ENCODE measurements at regions not wholly inside any gene's neighbourhood (a gene's known extent, or its start where the extent isn't known, plus 50 kb on each side); places are given as distances from the start of the nearest gene placed in this dataset.

DNA sequence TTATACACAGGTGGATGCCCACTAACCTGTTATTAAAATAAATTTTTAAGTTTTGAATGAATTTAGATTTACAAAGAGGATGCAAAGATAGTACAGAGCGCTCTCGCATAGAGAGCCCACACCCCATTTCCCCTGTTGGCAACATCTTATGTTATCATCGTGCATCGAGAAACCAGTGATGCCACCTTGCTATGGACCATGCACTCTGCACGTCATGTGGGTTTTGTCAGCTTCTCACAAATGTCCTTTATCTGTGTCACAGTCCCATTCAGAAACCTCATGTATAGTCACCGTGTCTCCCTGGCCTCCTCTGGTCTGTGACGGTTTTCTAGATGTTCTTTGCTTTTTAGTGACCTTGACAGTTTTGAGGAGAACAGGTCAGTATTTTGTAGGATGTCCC lies 60.0 kb downstream of the ING1 start:
- FAIRE-seq (no peak), DNase-seq (ENCODE audit: insufficient read length, low spot score) (no peak)

DNA sequence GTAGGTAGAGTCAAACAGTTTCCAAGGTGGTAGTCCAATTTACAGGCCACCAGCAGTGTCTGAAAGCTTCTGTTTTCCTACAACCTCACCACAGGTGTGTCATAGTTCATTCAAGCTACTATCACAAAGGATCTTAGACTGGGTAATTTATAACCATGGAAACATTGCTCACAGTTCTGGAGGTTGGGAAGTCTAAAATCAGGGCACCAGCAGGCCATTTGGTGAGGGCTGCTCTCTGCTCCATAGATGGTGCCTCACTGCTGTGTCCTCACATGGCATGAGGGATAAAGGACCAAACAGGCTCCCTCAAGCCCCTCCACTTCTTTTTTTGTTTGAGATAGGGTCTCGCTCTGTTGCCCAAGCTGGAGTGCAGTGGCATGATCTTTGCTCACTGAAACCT lies 60.6 kb downstream of the ING1 start:
- DNase-seq (ENCODE audit: insufficient read length, low spot score): no peak
- FAIRE-seq: no peak

DNA sequence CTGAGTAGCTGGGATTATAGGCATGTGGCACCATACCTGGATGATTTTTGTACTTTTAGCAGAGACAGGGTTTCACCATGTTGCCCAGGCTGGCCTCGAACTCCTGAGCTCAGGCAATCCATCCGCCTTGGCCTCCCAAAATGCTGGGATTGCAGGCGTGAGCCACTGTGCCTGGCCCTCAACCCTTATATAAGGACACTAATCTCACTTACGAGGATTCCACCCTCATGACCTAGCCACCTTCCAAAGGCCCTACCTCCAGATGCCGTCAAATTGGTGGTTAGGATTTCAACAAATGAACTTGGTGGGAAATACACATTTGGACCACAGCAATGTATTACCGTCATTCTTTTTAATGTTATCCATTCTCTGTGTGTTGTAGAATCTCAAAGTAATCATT lies 61.0 kb downstream of the ING1 start:
- FAIRE-seq (no peak), DNase-seq (ENCODE audit: insufficient read length, low spot score) (no peak)

DNA sequence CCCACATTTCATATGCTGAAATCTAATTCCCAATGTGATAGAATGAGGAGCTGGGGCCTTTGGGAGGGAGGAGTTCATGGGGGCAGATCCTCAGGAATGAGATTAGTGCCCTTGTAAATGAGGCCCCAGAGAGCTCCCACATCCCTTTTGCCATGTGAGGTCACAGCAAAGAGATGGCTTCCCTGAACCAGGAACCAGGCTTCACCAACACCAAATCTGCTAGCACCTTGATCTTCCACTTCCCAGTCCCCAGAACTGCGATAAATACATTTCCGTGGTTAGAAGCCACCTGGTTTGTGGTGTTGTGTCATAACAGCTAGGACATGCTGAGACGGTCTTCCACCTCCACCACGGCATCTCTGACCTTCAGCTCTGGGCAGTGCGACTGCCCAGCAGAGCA lies 62.1 kb downstream of the ING1 start:
- DNase-seq (ENCODE audit: insufficient read length, low spot score) (no peak), FAIRE-seq (no peak)

DNA sequence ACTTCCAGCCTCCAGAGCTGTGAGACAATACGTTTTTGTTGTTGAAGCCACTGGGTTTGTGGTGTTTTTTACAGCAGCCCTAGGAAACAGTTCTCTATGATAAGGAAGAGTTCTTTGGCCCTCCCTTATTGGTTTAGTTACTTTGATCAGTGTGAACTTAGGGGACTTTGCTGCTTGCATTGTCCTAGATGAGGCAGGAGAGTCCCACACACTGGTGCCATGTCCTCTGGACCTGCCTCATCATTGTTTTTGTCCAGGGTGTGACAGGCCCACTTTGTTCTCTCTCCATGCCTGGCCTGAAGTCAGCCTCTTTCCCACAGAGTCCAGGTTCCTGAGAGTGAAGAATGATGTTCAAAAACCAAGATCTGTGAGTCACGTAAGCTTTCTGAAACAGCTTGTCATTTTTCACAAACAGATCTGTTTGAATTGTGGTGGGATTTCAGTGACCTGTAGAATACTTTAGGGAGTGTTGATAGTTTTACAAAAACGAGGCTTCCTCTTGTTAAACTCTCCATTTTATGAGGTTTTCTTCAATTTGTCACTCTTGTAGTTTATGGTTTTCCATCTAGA lies 63.8 kb downstream of the ING1 start:
- FAIRE-seq (no peak), DNase-seq (ENCODE audit: insufficient read length, low spot score) (no peak)

DNA sequence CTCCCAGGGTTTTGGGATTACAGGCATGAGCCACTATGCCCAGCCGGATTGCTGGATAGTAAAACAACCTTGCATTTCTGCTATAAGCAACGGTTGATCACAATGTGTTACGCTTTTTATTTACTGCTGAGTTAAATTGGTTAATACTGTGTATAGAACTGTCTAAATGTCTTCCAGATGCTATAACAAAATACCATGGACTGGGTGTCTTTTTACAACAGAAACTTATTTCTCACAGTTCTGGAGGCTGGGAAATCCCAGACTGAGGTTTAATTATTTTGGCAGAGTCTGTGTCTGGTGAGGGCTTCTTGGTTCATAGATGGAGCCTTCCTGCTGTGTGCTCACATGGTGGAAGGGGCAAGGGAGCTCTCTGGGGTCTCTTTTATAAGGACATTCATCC lies 65.5 kb downstream of the ING1 start:
- no peak for DNase-seq (ENCODE audit: insufficient read length, low spot score)
- FAIRE-seq: no peak

DNA sequence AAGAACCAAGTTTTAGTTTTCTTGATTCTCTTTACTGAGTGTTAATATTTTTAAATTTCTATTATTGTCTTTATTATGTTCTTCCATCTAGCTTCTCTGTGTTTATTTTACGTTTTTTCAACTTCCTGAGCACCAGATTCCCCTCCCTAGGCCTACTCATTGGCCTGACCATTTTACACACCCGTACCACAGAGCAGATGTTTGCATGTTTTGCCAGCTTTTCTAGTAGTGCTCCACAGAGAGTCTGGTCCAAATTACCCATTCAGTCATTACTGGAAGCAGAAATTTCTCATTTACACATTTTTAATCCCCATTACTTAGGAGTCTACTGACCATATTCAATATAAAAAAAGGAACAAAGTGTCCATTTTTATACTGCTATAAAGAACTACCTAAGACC lies 66.9 kb downstream of the ING1 start:
- DNase-seq (ENCODE audit: insufficient read length, low spot score) (no peak), FAIRE-seq (no peak)

DNA sequence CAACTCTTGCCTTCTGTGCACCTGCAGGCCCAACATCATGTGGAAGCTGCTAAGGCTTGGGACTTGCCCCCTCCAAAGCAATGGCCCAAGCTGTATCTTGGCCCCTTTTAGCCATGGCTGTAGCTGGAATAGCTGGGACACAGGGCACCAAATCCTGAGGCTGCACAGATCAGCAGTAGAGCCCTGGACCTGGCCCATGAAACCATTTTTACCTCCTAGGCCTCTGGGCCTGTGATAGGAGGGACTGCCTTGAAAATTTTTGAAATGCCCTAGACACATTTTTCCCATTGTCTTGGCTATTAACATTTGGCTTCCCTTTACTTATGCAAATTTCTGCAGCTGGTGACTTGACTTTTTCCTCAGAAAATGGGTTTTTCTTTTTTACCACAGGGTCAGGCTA lies 68.7 kb downstream of the ING1 start:
- FAIRE-seq (no peak), DNase-seq (ENCODE audit: insufficient read length, low spot score) (no peak)

DNA sequence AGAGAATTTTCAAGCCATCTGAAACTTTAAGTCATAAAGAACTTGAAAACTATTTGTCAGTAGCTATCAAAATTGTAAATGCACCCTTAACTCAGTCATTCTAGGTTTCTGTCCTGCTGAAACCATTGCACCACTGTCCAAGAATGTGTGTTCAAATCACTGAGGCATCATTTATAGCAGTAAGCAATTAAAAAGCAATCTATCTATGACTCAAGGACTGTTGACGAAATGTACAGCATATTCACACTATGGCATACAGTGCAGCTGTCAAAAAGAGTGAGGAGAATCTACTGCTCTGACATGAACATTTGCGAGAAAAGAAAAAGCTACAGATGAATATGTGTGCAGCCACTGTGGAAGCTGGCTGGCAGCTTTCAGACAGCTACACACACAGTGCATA lies 71.2 kb downstream of the ING1 start:
- FAIRE-seq: no peak
- no peak for DNase-seq (ENCODE audit: insufficient read length, low spot score)

DNA sequence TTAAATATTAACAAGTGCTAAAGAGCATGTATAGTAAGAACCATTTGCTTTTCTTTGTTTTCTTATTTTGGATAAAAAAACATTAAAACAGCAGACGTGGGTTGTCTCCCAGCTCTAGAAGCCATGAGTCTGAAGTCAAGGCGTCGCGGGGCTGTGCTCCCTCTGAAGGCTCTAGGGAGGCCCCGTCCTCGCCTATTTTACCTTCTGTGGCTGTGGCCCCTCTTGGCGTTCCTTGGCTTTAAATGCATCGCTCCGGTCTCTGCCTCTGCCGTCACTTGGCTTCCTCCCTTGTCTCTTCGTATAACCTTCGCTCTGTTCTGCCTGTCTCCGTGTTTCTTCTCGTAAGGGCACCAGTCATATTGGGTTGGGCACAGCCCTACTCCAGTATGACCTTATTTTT lies 75.3 kb downstream of the ING1 start:
- FAIRE-seq (no peak), DNase-seq (ENCODE audit: insufficient read length, low spot score) (no peak)

DNA sequence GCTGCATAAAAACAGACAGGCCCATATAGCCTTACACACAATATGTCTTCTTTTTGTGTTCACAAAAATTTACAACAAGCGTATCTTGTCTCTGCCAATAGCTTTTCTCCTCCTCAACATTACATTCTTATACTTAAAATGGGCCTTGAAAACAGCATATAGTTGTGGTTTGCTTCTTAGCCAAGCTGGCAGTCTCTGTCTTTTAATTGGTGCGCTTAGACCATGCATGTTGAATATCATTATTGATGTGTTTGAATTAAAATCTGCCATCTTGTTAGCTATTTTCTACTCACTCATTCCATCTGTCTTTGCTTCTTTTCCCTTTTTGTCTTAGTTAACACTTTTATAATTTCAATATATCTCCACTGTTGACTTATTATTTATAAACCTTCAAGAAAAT lies 76.4 kb downstream of the ING1 start:
- no peak for FAIRE-seq
- no peak for DNase-seq (ENCODE audit: insufficient read length, low spot score)

DNA sequence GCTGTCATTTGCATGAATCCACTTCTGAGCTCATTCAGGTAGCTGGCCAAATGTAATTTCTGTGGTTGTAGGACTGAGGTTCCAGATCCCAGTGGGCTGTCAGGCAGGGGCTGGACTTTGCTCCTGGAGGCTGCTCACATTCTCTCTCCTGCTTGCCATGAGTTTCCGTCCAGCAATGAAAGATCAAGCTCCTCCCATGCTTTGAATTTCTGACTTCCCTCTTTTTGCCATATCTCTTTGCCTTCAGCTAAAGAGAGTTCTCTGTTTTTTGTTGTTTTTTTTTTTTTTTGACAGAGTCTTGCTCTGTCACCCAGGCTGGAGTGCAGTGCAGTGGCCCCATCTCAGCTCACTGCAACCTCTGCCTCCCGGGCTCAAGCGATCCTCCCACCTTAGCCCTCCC lies 76.9 kb downstream of the ING1 start:
- FAIRE-seq (no peak), DNase-seq (ENCODE audit: insufficient read length, low spot score) (no peak)

DNA sequence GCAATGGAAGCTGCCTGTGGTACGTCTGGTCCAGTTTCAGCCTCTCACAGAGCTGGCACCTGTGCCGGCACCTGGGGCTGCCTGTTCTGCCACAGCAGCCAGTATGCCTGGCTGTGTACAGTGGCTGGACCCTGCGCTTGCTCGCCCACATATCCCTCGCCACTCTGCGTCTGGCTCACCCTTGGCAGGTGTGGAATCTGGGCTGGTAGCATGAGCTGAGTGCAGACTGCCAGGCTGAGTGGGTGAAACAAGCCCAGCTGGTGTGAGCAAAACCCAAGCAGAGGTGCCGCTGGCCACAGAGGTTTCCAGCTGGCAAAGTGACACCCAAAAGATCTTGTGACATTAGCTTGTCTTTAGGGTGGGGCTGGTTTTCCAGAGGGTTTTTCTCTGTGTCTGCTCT lies 80.7 kb downstream of the ING1 start:
- FAIRE-seq: no peak
- no peak for DNase-seq (ENCODE audit: insufficient read length, low spot score)

DNA sequence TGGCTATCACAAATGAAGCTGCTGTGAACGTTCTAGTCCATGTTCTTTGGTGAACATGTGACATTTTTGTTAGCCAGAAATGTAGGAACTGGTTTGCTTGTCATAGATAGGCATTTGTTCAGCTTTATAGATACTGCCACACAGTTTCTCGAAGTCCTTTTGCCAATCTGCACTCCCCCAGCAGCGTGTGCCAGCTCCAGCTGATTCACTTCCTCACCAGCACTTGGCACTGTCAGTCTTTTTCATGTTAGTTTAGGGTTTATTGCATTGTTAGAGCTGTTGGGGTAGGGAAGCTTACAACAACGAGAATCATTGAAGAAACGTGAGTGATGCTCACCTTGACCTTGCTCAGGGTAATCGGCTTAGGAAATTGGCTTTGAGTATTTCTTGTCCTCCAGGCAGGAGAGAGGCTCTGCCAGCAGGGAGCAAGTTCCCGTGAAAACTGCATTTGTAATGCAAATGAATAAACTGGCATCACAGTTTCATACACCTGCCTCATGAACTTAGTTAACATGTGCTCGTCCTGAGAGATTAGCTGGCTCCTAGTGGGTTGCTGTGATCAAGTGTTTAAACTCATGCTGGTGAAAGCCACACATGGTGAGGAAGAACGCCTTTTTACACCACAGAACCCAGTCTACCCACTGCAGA lies 83.9 kb downstream of the ING1 start:
- FAIRE-seq (no peak), DNase-seq (ENCODE audit: insufficient read length, low spot score) (no peak)

DNA sequence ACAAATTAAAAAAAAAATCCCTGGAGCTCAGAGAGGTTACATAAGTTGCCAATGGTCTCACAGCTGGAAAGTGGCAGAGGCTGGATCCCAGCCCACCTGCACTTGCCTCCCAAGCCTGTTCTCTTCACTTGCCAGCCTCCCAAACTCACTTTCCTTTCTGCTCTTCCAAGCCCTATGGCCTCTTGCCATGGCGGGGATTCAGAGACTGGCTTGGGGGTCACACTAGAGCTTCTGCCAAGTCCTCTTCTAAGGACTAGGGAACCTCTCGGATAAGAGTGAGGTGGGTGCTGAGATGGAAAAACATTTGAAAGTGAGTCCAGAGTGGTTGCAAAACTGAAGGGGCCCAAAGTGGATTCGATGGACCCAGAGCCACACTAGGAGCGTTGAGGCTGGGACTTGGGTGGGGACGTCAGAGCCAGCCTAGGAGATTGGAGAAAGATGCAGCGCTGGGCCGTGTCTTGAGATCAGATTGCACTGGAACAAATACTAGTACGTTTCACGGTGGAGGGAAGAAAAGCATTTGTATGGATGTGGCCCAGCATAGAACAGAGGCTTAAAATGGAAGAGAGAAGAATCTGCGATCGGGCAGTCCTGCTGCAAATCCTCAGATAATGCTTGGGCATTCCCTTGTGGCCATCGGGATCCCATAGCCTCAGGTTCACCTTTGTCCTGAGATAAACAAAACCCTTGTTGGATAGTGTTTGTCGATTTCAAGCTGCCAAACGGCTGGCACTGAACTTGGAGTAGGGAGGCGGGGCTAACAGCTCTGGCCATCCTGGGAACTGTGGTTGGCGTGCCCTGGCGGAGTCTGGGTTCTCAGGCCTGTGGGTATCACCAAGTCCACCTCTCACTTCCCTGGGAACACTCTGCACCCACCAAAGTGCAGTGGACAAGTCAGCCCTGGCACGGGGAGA lies 84.8 kb downstream of the ING1 start:
- DNase-seq (ENCODE audit: insufficient read length, low spot score) (no peak), FAIRE-seq (no peak)

DNA sequence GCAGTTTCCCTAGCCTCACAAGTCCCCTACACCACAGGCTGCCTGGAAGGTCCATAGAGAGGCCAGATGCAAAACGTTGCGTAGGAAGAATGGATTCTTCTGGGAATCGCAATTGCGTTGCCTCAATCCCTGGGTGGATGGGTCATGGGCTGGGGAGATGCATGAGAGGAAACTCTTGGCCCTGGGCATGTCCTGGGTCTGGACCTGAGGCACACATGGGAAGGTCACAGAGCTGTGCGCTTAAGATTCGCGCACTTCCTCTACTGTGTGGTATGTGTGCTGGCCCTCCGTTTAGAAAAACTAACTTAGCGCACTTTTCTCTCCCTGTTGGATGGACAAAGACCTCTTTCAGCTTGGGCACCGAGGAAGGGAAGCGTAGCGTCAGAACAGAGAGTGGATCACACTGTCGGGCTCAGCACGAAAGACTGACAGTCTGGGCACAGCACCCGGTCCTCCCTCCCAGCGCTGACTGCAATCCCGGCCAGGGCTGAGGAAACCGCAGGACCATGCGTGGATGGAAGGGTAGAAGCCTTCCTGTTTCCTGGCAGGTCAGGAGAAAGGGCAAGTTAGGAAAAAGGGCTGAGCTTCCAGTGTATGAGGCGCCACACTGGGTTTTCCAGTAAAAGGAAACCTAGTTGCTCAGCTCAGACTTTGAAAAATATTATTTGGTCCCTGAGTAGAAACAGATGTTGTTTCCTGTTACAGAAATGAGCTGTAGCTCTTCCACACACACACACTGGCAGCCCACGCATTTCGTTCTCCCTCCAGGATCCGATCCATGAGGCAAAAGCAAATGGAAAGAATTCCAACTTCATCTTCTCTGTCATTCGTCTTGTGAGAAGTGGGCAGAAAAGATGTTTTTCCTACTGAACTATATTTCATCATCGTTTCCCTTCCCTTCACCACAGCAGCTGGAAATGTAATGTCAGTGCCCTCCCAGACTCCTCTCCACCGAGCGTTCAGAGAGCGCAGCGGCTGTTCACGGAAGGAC lies 86.0 kb downstream of the ING1 start:
- DNase-seq (ENCODE audit: insufficient read length, low spot score) (no peak), FAIRE-seq (no peak)

DNA sequence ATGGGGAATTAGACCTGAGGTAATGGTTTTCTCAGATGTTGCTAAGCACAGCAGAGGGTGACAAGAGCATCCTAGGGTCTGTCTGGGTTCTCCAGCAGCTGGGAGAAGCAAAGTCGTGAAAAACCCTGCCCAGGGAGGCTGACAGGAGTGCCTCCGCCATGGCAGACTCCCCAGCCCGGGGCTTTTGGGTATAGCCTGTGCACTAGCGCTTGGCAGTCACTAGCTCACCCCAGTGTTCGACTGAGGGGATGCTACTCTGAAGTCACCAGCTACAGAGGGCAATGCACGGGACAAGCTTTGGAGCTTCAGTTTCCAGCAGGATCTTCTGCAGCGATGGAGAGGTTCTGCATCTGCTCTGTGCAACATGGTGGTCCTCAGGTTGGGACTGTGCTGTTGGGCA lies 87.5 kb downstream of the ING1 start:
- DNase-seq (ENCODE audit: insufficient read length, low spot score) (no peak), FAIRE-seq (no peak)

DNA sequence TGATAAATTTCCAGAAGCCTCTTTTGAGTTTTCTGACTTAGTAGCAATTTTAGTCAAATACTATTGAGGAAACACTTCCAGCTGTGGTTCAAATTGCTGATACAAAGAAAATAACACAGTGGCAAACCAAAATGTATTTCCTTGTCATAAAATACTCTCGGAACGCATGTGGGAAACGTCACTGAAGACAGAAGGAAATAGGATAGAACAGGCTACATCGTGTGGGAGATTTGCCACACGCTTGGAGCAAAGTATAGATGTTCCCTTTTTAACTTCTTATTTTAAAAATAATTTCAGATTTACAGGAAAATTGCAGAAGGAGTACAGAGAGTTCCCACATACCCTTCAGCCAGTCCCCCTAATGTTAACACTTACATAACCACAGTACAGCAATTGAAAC lies 88.8 kb downstream of the ING1 start:
- FAIRE-seq: no peak
- DNase-seq (ENCODE audit: insufficient read length, low spot score): no peak

DNA sequence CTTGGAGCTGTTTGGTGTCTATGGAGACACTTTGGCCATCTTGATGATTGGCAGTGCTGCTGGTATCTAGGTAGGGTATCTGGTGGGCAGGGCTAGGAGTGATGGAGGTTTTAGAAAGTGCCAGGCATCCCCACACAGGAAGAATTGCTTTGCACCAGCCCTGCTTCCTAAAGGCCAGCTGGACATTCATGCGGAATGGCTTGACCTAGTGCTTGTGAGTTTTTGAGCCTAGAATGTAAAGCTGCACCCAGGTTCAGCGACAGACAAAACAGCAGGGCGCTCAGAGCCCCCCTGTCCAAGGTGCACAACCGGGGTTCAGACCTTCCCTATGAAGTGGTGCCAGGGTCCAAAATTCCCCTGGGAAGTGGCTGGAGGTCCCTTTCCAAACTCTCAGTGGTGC lies 93.1 kb downstream of the ING1 start:
- FAIRE-seq (no peak), DNase-seq (ENCODE audit: insufficient read length, low spot score) (no peak)

DNA sequence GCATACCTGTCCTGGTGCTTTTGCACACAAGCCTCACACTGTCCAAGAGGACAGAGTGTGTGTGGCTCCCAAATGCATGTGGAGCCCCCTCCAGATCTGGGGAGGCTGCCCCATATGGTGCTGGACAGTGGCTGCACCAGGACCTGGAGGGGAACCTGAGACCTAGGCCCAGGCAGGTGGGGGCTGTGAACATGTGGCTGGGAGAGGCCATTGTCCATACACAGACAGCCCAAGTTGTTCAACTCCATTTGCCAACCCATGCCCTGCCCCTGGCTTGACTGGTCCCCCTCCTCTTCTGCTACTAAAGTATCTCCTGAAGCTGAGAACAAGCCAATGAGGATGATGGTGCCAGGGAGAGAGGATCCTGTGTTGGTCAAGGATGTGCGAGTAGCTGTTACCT lies 94.0 kb downstream of the ING1 start:
- FAIRE-seq: no peak
- DNase-seq (ENCODE audit: insufficient read length, low spot score): no peak

DNA sequence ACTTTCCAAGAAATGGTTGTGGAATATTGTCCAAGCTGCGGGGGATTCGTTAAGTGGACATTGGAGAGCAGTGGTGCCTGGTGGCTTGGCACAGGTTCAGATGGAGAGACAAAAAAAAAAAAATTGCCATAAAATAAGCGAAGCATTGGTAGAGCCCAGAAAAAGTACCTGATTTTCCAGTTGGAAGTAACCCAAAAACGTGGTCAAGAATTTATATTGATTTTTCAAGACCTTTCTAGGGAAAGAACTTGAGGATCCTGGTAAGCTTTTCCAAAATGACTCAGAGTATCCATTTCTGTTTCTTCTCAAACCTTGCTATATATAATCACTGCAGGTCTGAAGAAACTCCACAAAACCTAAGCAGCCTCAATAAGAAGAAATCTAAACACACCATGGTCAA lies 94.6 kb downstream of the ING1 start:
- DNase-seq (ENCODE audit: insufficient read length, low spot score) (no peak), FAIRE-seq (no peak)

Data from GM19239 (cell line).